Activated CD8-positive, alpha-beta T cell treated with anti-CD3 and anti-CD28 coated beads for 36 hours (primary cell): ENCODE measurements at regions not wholly inside any gene's neighbourhood (a gene's known extent, or its start where the extent isn't known, plus 50 kb on each side); places are given as distances from the start of the nearest gene placed in this dataset.

Experiments used
- ATAC-seq: fragments of 200-7000 bp; cut with Tn5 transposase; one replicate; pipeline ENCODE4 v1.10.0; 2021; ENCODE audit warnings: mild to moderate bottlenecking, moderate library complexity
- CTCF ChIA-PET: fragments of 350-600 bp; sonication (Branson Sonifier 250); formaldehyde crosslinking; loops from one replicate; lab custom pipeline; 2021; ENCODE audit warnings: antibody characterized with exemption; lab: Charles Lee
- POLR2A ChIA-PET: fragments of 350-600 bp; sonication (Branson Sonifier 250); formaldehyde crosslinking; loops from one replicate; lab custom pipeline; 2021; ENCODE audit warnings: antibody characterized with exemption; lab: Charles Lee
- DNase-seq: peaks from one replicate; pipeline ENCODE4 v3.0.0-alpha.2; 2020
- H3K27ac Mint-ChIP-seq: one replicate; pipeline ENCODE4 v1.8.0; 2021; ENCODE audit warnings: mild to moderate bottlenecking, mixed read lengths
- H3K27me3 Mint-ChIP-seq: one replicate; pipeline ENCODE4 v1.8.0; 2021; ENCODE audit warnings: mixed read lengths
- H3K36me3 Mint-ChIP-seq: one replicate; pipeline ENCODE4 v1.8.0; 2021; ENCODE audit warnings: low read depth, mixed read lengths
- H3K4me1 Mint-ChIP-seq: one replicate; pipeline ENCODE4 v1.8.0; 2021; ENCODE audit warnings: low read depth, mixed read lengths
- H3K4me3 Mint-ChIP-seq: one replicate; pipeline ENCODE4 v1.8.0; 2021; ENCODE audit warnings: mild to moderate bottlenecking, moderate library complexity, mixed read lengths
- H3K9me3 Mint-ChIP-seq: one replicate; pipeline ENCODE4 v1.8.0; 2021; ENCODE audit warnings: mixed read lengths
- CTCF ChIP-seq: fragments of 200-600 bp; IDR thresholded peaks from one replicate; pipeline ENCODE4 v1.8.0; 2022; ENCODE audit warnings: antibody characterized with exemption, mild to moderate bottlenecking
- intact Hi-C: fragments of 100-400 bp; cut with micrococcal nuclease; formaldehyde crosslinking; loops from one replicate; pipeline ENCODE4 v1.10.0; 2022

DNA sequence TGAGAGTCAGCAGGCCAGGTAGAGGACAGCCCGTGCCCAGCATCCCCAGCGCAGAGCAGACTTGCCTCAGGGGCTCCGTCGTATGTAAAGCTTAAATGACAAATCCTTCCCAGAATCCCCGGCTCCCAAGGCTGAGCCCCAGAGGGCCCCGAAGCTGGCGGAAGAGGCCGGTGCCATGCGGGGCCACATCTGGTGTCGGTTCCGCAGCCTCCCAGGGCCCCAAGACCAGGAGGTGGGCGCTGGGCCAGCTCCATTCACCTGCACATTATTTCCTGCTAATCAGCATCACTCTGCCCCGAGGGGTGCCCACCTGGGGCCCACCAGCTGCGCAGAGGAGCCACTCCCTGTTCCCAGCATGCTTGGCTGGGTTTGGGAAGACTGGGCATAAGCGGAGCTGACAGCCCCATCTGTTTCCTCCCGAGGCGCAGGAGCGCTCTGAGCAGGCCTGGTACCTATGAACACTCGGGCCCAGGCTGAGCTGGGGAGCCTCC, 124.0 kb upstream of the PPP1R26 start:
- ChIA-PET POLR2A (no interaction called here), CTCF (no interaction called here)
- H3K36me3 Mint-ChIP-seq = no peaks in the 10 kb centered on the region
- no peaks in the 10 kb centered on the region for H3K4me1 Mint-ChIP-seq
- no peaks in the 10 kb centered on the region for H3K9me3 Mint-ChIP-seq
- ATAC-seq (no peak), DNase-seq (no peak)
- intact Hi-C loops = no loop called here
- H3K27ac Mint-ChIP-seq = no peak overlapping the region
- no peak overlapping the region for H3K4me3 Mint-ChIP-seq
- H3K27me3 Mint-ChIP-seq = no peaks in the 10 kb centered on the region
- no peak for TF ChIP-seq CTCF

- Mint-ChIP-seq H3K27me3 (no peaks in the 10 kb centered on the region), H3K36me3 (no peaks in the 10 kb centered on the region), H3K4me1 (no peaks in the 10 kb centered on the region), H3K9me3 (no peaks in the 10 kb centered on the region), H3K4me3 (no peak overlapping the region), H3K27ac (no peak overlapping the region)
- POLR2A ChIA-PET = no interaction called here
- DNase-seq = no peak
- intact Hi-C loops = no loop called here
- ATAC-seq = no peak
- CTCF ChIA-PET = no interaction called here
- no peak for TF ChIP-seq CTCF
These were observed 123.6 kb upstream of the PPP1R26 start for GRCh38 chr9:135356021-135356420.

DNA sequence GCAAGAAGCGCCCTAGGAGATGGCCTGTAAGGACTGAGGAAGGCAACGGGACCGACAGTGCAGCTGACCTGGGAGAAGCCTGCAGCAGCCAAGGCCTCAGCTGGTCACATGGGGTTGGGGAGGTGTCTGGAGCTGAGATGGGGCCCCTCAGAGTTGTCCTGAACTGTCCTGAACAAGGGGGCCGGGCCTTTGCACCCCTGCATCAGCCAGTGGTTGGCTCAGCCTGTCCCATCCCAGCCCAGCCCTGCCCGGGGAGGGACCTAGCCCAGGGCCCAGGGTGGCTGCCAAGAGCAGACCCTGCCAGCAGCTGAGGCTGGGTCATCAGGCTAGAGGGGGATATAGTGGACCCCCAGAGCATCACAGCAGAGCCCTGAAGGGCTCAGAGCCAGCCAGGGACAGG, 122.8 kb upstream of the PPP1R26 start:
- Mint-ChIP-seq H3K4me3 (no peak overlapping the region), H3K27me3 (no peaks in the 10 kb centered on the region), H3K27ac (no peak overlapping the region), H3K4me1 (no peaks in the 10 kb centered on the region), H3K9me3 (no peaks in the 10 kb centered on the region), H3K36me3 (no peaks in the 10 kb centered on the region)
- TF ChIP-seq CTCF = no peak
- no peak for ATAC-seq
- ChIA-PET POLR2A (no interaction called here), CTCF (no interaction called here)
- no peak for DNase-seq
- intact Hi-C loops = no loop called here

DNA sequence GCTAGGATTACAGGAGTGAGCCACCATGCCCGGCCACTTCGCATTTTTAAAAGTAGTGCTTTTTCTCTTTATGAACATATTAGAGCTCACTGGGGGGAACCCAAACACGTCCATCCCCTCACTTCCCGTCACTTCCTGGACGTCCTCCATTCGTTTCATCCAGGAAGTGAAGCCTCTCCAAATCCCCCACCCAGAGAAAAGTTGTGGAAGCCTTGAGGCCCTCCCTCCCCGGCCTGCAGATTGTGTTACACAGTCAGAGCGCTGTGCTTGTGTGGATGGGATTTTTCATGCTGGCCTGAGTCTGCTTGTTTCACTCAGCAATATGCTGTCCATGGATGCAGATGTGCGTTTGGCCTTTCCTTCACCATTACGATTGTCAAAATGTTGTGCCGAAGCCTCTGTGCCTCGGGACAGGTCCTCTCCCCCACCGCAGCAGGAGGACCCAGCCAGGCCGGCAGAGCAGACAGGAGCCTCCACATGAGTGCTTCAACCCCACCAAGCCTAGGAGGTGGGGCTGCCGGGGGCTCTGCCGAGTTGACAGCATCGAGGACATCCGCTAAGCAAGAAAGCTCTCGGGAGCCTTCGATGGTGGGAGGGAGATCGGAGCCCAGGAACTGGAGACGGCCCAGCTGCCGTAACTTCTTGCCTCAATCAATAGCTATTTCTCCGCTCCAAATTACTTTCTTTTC, 121.6 kb upstream of the PPP1R26 start:
- H3K4me1 Mint-ChIP-seq = no peaks in the 10 kb centered on the region
- no peaks in the 10 kb centered on the region for H3K36me3 Mint-ChIP-seq
- no peak overlapping the region for H3K4me3 Mint-ChIP-seq
- TF ChIP-seq CTCF = no peak
- H3K27me3 Mint-ChIP-seq = no peaks in the 10 kb centered on the region
- ATAC-seq (no peak), DNase-seq (no peak)
- POLR2A ChIA-PET = no interaction called here
- intact Hi-C loops = no loop called here
- CTCF ChIA-PET = no interaction called here
- no peak overlapping the region for H3K27ac Mint-ChIP-seq
- H3K9me3 Mint-ChIP-seq = no peaks in the 10 kb centered on the region

- ATAC-seq = no peak
- POLR2A ChIA-PET = no interaction called here
- no peaks in the 10 kb centered on the region for H3K36me3 Mint-ChIP-seq
- no peak for TF ChIP-seq CTCF
- no peak overlapping the region for H3K27ac Mint-ChIP-seq
- no peaks in the 10 kb centered on the region for H3K27me3 Mint-ChIP-seq
- no peaks in the 10 kb centered on the region for H3K9me3 Mint-ChIP-seq
- no peak overlapping the region for H3K4me3 Mint-ChIP-seq
- H3K4me1 Mint-ChIP-seq = no peaks in the 10 kb centered on the region
- no peak for DNase-seq
- CTCF ChIA-PET = no interaction called here
- intact Hi-C loops = no loop called here
These were observed 121.0 kb upstream of the PPP1R26 start for GRCh38 chr9:135358552-135358940.
